Lower leg skin (tissue), 3 donors: ENCODE measurements at regions not wholly inside any gene's neighbourhood (a gene's known extent, or its start where the extent isn't known, plus 50 kb on each side); places are given as distances from the start of the nearest gene placed in this dataset.

ENCODE experiments used
- CTCF ChIP-seq, 3 donors: fragments of 450-650 bp; IDR thresholded peaks; one replicate each; pipeline ENCODE4 v1.5.1; 2016; ENCODE audit warnings: antibody characterized with exemption in 3 of 3, mild to moderate bottlenecking in 3 of 3, moderate library complexity in 2 of 3
- POLR2A ChIP-seq, 2 donors: fragments of 450-650 bp; IDR thresholded peaks; one replicate each; pipeline ENCODE4 v1.6.1; 2016 to 2017; ENCODE audit warnings: antibody characterized with exemption in 2 of 2, mild to moderate bottlenecking in 1 of 2, moderate library complexity in 1 of 2

GRCh38 chr5:135662683-135663082, 83.9 kb upstream of the CXCL14 start:
- TF ChIP-seq CTCF (IDR thresholded peaks at IDR 0.05) (no peak), POLR2A (IDR thresholded peaks at IDR 0.05) (no peak)
